ENCODE measurements at regions not wholly inside any gene's neighbourhood (a gene's known extent, or its start where the extent isn't known, plus 50 kb on each side); places are given as distances from the start of the nearest gene placed in this dataset.

DNA sequence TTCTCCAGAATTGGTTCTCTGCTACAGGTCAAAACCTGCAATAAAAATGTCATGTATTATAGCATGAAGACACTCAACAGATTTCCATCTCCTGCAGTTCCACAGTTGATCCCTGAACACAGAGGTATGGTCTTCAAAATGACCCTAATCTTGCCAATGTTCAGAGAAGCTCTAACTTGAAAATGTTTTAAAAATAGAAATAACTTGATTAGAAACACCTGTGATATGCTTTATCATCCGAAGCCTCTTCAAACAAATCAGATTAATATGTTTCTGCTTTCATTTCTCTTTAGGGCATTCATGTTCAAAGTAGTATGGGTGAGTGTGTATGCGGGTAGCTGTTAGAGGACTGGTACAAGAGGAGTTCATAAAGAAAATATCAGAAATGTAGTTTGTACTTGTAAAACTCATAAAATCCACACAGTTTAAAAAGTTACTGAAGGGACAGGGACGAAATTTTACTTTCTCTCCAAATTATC lies 60.4 kb downstream of the KCNRG start:
- TF ChIP-seq, protein P1, sequence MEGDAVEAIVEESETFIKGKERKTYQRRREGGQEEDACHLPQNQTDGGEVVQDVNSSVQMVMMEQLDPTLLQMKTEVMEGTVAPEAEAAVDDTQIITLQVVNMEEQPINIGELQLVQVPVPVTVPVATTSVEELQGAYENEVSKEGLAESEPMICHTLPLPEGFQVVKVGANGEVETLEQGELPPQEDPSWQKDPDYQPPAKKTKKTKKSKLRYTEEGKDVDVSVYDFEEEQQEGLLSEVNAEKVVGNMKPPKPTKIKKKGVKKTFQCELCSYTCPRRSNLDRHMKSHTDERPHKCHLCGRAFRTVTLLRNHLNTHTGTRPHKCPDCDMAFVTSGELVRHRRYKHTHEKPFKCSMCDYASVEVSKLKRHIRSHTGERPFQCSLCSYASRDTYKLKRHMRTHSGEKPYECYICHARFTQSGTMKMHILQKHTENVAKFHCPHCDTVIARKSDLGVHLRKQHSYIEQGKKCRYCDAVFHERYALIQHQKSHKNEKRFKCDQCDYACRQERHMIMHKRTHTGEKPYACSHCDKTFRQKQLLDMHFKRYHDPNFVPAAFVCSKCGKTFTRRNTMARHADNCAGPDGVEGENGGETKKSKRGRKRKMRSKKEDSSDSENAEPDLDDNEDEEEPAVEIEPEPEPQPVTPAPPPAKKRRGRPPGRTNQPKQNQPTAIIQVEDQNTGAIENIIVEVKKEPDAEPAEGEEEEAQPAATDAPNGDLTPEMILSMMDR (IDR thresholded peaks at IDR 0.05), result no peak
- no peak for TF ChIP-seq POLR2AphosphoS5 (IDR thresholded peaks at IDR 0.05; ENCODE audit: insufficient read depth in 1 of 2, low read depth in 1 of 2)

Data from vagina (tissue), 2 donors.